GM12878 (cell line): ENCODE measurements at regions not wholly inside any gene's neighbourhood (a gene's known extent, or its start where the extent isn't known, plus 50 kb on each side); places are given as distances from the start of the nearest gene placed in this dataset.

Experiments
- ATAC-seq: fragments of 200-7000 bp; cut with Tn5 transposase; 3 replicates; pipeline ENCODE4 v1.9.1; 2020; ENCODE audit warnings: mild to moderate bottlenecking, moderate library complexity
- BruUV-seq: library from RNA; stranded (reverse); fragments of 400-500 nt; replicated peaks from 2 replicates; lab custom pipeline; 2021; lab: Mats Ljungman, UMichigan
- CTCF ChIA-PET: fragments of 300-600 bp; sonication (Branson Sonifier 250); formaldehyde crosslinking; extraction: SDS; loops from one replicate; lab custom pipeline; 2021; ENCODE audit warnings: inconsistent platforms; lab: Yijun Ruan, JAX
- POLR2A ChIA-PET: fragments of 350-600 bp; formaldehyde crosslinking; extraction: SDS; loops from one replicate; lab custom pipeline; 2021; ENCODE audit warnings: inconsistent platforms; lab: Charles Lee
- RAD21 ChIA-PET: fragments of 300-600 bp; sonication (Branson Sonifier 250); formaldehyde crosslinking; loops from one replicate; lab custom pipeline; 2023; ENCODE audit warnings: antibody characterized with exemption; ENCODE audit not compliant: unreplicated experiment; lab: Charles Lee
- SMC1A ChIA-PET: fragments of 300-600 bp; sonication (Branson Sonifier 250); formaldehyde crosslinking; loops from one replicate; lab custom pipeline; 2023; ENCODE audit not compliant: unreplicated experiment, uncharacterized antibody; lab: Charles Lee
- DNase-seq: peaks from one replicate; pipeline ENCODE4 v3.0.0-alpha.2; 2011; ENCODE audit warnings: low read depth, low spot score
- FAIRE-seq: peaks from 3 replicates; lab custom pipeline; 2011; peaks lifted over from hg19 to GRCh38; lab: Jason Lieb, UNC
- H2AFZ ChIP-seq: 2 replicates; pipeline ENCODE4 v1.6.0; 2011; ENCODE audit warnings: low read depth, low read length, control low read depth; ENCODE audit not compliant: control insufficient read depth
- H3K27ac ChIP-seq: 2 replicates; pipeline ENCODE4 v1.5.1; 2011; ENCODE audit warnings: control low read depth; ENCODE audit not compliant: control insufficient read depth, insufficient read depth
- H3K27me3 ChIP-seq, 2 experiments: replicated peaks in 1 of 2; 2 replicates each; pipeline versions ENCODE4 v1.6.0 to v1.6.1; 2011; ENCODE audit warnings: low read length in 1 of 2; ENCODE audit not compliant: control insufficient read depth in 2 of 2, insufficient read depth in 2 of 2
- H3K36me3 ChIP-seq, 2 experiments: 2 replicates each; pipeline ENCODE4 v1.5.1; 2011; ENCODE audit warnings: low read length in 1 of 2; ENCODE audit not compliant: control insufficient read depth in 2 of 2, insufficient read depth in 2 of 2
- H3K4me1 ChIP-seq: 2 replicates; pipeline ENCODE4 v1.6.1; 2011; ENCODE audit warnings: mild to moderate bottlenecking, low read length, moderate library complexity, mixed read lengths; ENCODE audit not compliant: control insufficient read depth, insufficient read depth
- H3K4me2 ChIP-seq: 2 replicates; pipeline ENCODE4 v1.6.0; 2011; ENCODE audit warnings: control low read depth; ENCODE audit not compliant: control insufficient read depth, insufficient read depth
- H3K4me3 ChIP-seq: fragments of 200-600 bp; sonication (generic); 2 replicates; pipeline ENCODE4 v1.5.1; 2016
- H3K79me2 ChIP-seq: 2 replicates; pipeline ENCODE4 v1.6.0; 2011; ENCODE audit warnings: low read length; ENCODE audit not compliant: control insufficient read depth, insufficient read depth
- H3K9ac ChIP-seq: 2 replicates; pipeline ENCODE4 v1.8.0; 2011; ENCODE audit warnings: low read length, control low read depth, mixed read lengths; ENCODE audit not compliant: control insufficient read depth, insufficient read depth
- H3K9me3 ChIP-seq: replicated peaks from 3 replicates; pipeline ENCODE4 v1.5.1; 2011; ENCODE audit warnings: mild to moderate bottlenecking, low read length; ENCODE audit not compliant: control insufficient read depth, insufficient read depth
- H4K20me1 ChIP-seq: 2 replicates; pipeline ENCODE4 v1.6.0; 2011; ENCODE audit not compliant: control insufficient read depth, insufficient read depth
- BHLHE40 ChIP-seq, 2 experiments: fragments of 450-650 bp in 1 of 2; IDR thresholded peaks; 2 replicates each; pipeline ENCODE4 v1.6.1; 2011 to 2017; ENCODE audit warnings: low read depth in 2 of 2, borderline replicate concordance in 1 of 2, improper control_type of control experiment in 1 of 2, low read length in 1 of 2, mild to moderate bottlenecking in 1 of 2
- E4F1 ChIP-seq: fragments of 450-650 bp; IDR thresholded peaks from 2 replicates; pipeline ENCODE4 v1.6.1; 2018; ENCODE audit warnings: borderline replicate concordance, mild to moderate bottlenecking; ENCODE audit not compliant: partially characterized antibody
- GABPA ChIP-seq: IDR thresholded peaks from 2 replicates; pipeline ENCODE4 v1.6.1; 2014; ENCODE audit warnings: antibody characterized with exemption, low read depth, mild to moderate bottlenecking, inconsistent platforms
- HCFC1 ChIP-seq: fragments of 150-350 bp; IDR thresholded peaks from 2 replicates; pipeline ENCODE4 v1.6.1; 2014; ENCODE audit warnings: low read length
- HDGF ChIP-seq: fragments of 450-650 bp; IDR thresholded peaks from 2 replicates; pipeline ENCODE4 v1.6.1; 2016; ENCODE audit warnings: antibody characterized with exemption
- NFYA ChIP-seq: IDR thresholded peaks from 2 replicates; pipeline ENCODE4 v1.6.1; 2011; ENCODE audit warnings: low read depth, mild to moderate bottlenecking, low read length, improper control_type of control experiment, borderline replicate concordance
- TCF12 ChIP-seq: IDR thresholded peaks from 2 replicates; pipeline ENCODE4 v1.6.1; 2011; ENCODE audit warnings: low read depth, mild to moderate bottlenecking, low read length
- ZBTB11 ChIP-seq: fragments of 450-650 bp; formaldehyde crosslinking; IDR thresholded peaks from 2 replicates; pipeline ENCODE4 v1.5.0; 2022; ENCODE audit warnings: mild to moderate bottlenecking, missing genetic modification characterization
- ZBTB40 ChIP-seq: fragments of 450-650 bp; IDR thresholded peaks from 2 replicates; pipeline ENCODE4 v1.6.1; 2016; ENCODE audit warnings: mild to moderate bottlenecking, moderate library complexity, borderline replicate concordance
- in situ Hi-C: fragments of 300-500 bp; cut with MboI; formaldehyde crosslinking; loops from 9 replicates; pipeline ENCODE4 v1.14.3; 2018; ENCODE audit warnings: mixed read lengths
- intact Hi-C: fragments of 100-400 bp; cut with micrococcal nuclease; formaldehyde crosslinking; loops from one replicate; pipeline ENCODE4 v1.14.2; 2022; ENCODE audit not compliant: unreplicated experiment

GRCh38 chr1:99445486-99445885 is 181.2 kb downstream of the PLPPR4 start (continued):
- TF ChIP-seq E4F1 (no peak), ZBTB11 (CRISPR knock-in tag) (no peak), NFYA (no peak)

GRCh38 chr1:99447721-99448120 is 183.4 kb downstream of the PLPPR4 start:
- DNase-seq (no peak), FAIRE-seq (no peak), ATAC-seq (no peak)
- ChIA-PET CTCF (no interaction called here), RAD21 (no interaction called here), SMC1A (no interaction called here), POLR2A (no interaction called here)
- Histone ChIP-seq H3K9me3 (no peaks in the 10 kb centered on the region), H3K4me1 (no peaks in the 10 kb centered on the region), H3K27me3 (no peaks in the 10 kb centered on the region), H4K20me1 (no peaks in the 10 kb centered on the region), H2AFZ (no peak overlapping the region), H3K4me2 (no peak overlapping the region), H3K9ac (no peak overlapping the region), H3K27ac (no peak overlapping the region), H3K4me3 (no peak overlapping the region), H3K36me3 (no peaks in the 10 kb centered on the region), H3K79me2 (no peaks in the 10 kb centered on the region)
- intact Hi-C loops: no loop called here
- no TSS peak for BruUV-seq
- in situ Hi-C loops: no loop called here
- TF ChIP-seq ZBTB11 (CRISPR knock-in tag) (no peak), GABPA (no peak), HDGF (no peak), BHLHE40 (IDR thresholded peaks at IDR 0.05; ENCODE audit: borderline replicate concordance in 1 of 2, low read depth in 2 of 2, low read length in 1 of 2) (no peak), ZBTB40 (no peak), HCFC1 (no peak), TCF12 (no peak)
